Peyer's patch (tissue), 4 donors: ENCODE measurements at regions not wholly inside any gene's neighbourhood (a gene's known extent, or its start where the extent isn't known, plus 50 kb on each side); places are given as distances from the start of the nearest gene placed in this dataset.

ENCODE experiments used
- DNase-seq, 3 donors: peaks; one replicate each; pipeline ENCODE4 v3.0.0-alpha.2; 2017 to 2019
- H3K27ac ChIP-seq, 4 donors: fragments of 200-600 bp; sonication (generic); one replicate each; pipeline ENCODE4 v1.5.1; 2016 to 2019
- H3K27me3 ChIP-seq, 2 donors: fragments of 200-600 bp; sonication (generic); one replicate each; pipeline ENCODE4 v1.5.1; 2019
- H3K36me3 ChIP-seq, 3 donors: fragments of 200-600 bp; sonication (generic); one replicate each; pipeline ENCODE4 v1.5.1; 2016 to 2019
- H3K4me1 ChIP-seq, 4 donors: fragments of 200-600 bp; sonication (generic); one replicate each; pipeline ENCODE4 v1.5.1; 2016 to 2019
- H3K4me3 ChIP-seq, 4 donors: fragments of 200-600 bp; sonication (generic); 1 replicate in 3 of 4; 2 replicates in 1 of 4; pipeline ENCODE4 v1.5.1; 2016 to 2019; ENCODE audit warnings: mild to moderate bottlenecking in 1 of 4
- H3K9me3 ChIP-seq, 4 donors: fragments of 200-600 bp; sonication (generic); one replicate each; pipeline ENCODE4 v1.5.1; 2016 to 2019; ENCODE audit warnings: mild to moderate bottlenecking in 1 of 4
- CTCF ChIP-seq, 6 experiments: fragments of 450-650 bp in 4 of 6; fragments of 200-600 bp in 2 of 6; sonication (generic) in 1 of 6; IDR thresholded peaks; one replicate each; pipeline ENCODE4 v1.5.1; 2017 to 2019; ENCODE audit warnings: antibody characterized with exemption in 6 of 6, mild to moderate bottlenecking in 3 of 6, moderate library complexity in 1 of 6
- POLR2A ChIP-seq, 2 donors: fragments of 450-650 bp; IDR thresholded peaks; one replicate each; pipeline ENCODE4 v1.5.1; 2017; ENCODE audit warnings: antibody characterized with exemption in 2 of 2, mild to moderate bottlenecking in 2 of 2, moderate library complexity in 2 of 2

- no peak for TF ChIP-seq CTCF (IDR thresholded peaks at IDR 0.05)
- TF ChIP-seq POLR2A (IDR thresholded peaks at IDR 0.05): no peak
- Histone ChIP-seq H3K27ac (no peak overlapping the region), H3K4me1 (no peaks in the 10 kb centered on the region), H3K4me3 (no peak overlapping the region), H3K36me3 (no peaks in the 10 kb centered on the region), H3K9me3 (no peaks in the 10 kb centered on the region), H3K27me3 (no peaks in the 10 kb centered on the region)
- DNase-seq: no peak
These were observed 171.2 kb downstream of the SEC16B start for GRCh38 chr1:177798614-177799013.

DNA sequence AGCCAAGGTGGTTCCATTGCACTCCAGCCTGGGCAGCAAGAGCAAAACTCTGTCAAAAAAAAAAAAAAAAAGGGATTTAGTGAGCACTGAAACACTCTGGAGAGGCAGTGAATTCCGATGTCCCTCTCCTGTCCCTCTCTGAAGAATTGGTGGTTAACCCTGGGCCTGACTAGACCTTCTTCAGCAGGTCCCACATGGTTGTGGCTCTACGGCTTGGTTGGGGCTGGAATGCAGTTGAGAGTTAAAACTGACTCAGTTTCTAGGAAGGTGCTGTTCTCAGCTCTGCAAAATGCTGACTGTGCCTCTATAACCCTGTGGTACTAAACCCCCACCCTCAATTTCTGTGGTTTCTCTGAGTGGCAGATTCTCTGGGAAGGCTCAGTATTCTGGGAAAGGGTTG lies 173.3 kb downstream of the SEC16B start:
- no peak overlapping the region for H3K4me3 ChIP-seq
- no peaks in the 10 kb centered on the region for H3K27me3 ChIP-seq
- DNase-seq: no peak
- no peaks in the 10 kb centered on the region for H3K4me1 ChIP-seq
- TF ChIP-seq POLR2A (IDR thresholded peaks at IDR 0.05) (no peak), CTCF (IDR thresholded peaks at IDR 0.05) (no peak)
- no peaks in the 10 kb centered on the region for H3K9me3 ChIP-seq
- no peaks in the 10 kb centered on the region for H3K36me3 ChIP-seq
- no peak overlapping the region for H3K27ac ChIP-seq

- Histone ChIP-seq H3K4me3 (no peak overlapping the region), H3K27ac (no peak overlapping the region), H3K27me3 (no peaks in the 10 kb centered on the region), H3K36me3 (no peaks in the 10 kb centered on the region), H3K4me1 (no peaks in the 10 kb centered on the region), H3K9me3 (no peaks in the 10 kb centered on the region)
- TF ChIP-seq POLR2A (IDR thresholded peaks at IDR 0.05) (no peak), CTCF (IDR thresholded peaks at IDR 0.05) (no peak)
- DNase-seq: no peak
These were observed 175.4 kb downstream of the SEC16B start for GRCh38 chr1:177794376-177794991.

DNA sequence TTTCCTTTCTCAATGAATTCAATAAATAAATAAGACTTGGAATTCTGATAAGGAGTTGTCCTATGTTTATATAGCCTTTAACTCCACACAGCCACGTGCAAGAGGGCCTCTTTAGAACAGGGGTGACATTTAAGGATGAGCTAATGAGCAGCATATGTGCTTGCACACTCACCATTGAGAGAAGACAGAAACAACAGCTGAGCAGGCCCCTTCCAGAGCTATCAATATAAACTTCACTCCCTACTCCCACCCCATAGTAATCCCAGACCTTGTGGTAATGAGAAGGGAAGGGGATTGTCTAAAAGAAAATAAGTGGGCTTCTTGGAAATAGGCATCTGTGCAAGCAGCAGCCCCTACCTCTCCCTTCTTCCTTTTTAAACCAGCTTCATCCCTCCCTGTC lies 176.0 kb downstream of the SEC16B start:
- DNase-seq: no peak
- Histone ChIP-seq H3K36me3 (no peaks in the 10 kb centered on the region), H3K9me3 (no peaks in the 10 kb centered on the region), H3K27me3 (no peaks in the 10 kb centered on the region), H3K27ac (no peak overlapping the region), H3K4me1 (no peaks in the 10 kb centered on the region), H3K4me3 (no peak overlapping the region)
- TF ChIP-seq POLR2A (IDR thresholded peaks at IDR 0.05) (no peak), CTCF (IDR thresholded peaks at IDR 0.05) (no peak)

- DNase-seq: no peak
- H3K36me3 ChIP-seq: no peaks in the 10 kb centered on the region
- H3K27ac ChIP-seq: no peak overlapping the region
- H3K4me1 ChIP-seq: no peaks in the 10 kb centered on the region
- TF ChIP-seq POLR2A (IDR thresholded peaks at IDR 0.05) (no peak), CTCF (IDR thresholded peaks at IDR 0.05) (no peak)
- no peaks in the 10 kb centered on the region for H3K9me3 ChIP-seq
- H3K27me3 ChIP-seq: no peaks in the 10 kb centered on the region
- H3K4me3 ChIP-seq: no peak overlapping the region
These were observed 179.3 kb downstream of the SEC16B start for GRCh38 chr1:177790566-177790965.

GRCh38 chr1:177789956-177790355 lies 179.9 kb downstream of the SEC16B start:
- H3K4me3 ChIP-seq: no peak overlapping the region
- no peaks in the 10 kb centered on the region for H3K4me1 ChIP-seq
- no peak overlapping the region for H3K27ac ChIP-seq
- H3K9me3 ChIP-seq: no peaks in the 10 kb centered on the region
- no peaks in the 10 kb centered on the region for H3K27me3 ChIP-seq
- H3K36me3 ChIP-seq: no peaks in the 10 kb centered on the region
- no peak for DNase-seq
- no peak for TF ChIP-seq POLR2A (IDR thresholded peaks at IDR 0.05)
- TF ChIP-seq CTCF (IDR thresholded peaks at IDR 0.05): no peak
